HG03442 (cell line): ENCODE measurements at regions not wholly inside any gene's neighbourhood (a gene's known extent, or its start where the extent isn't known, plus 50 kb on each side); places are given as distances from the start of the nearest gene placed in this dataset.

ENCODE experiments used
- ATAC-seq: cut with Tn5 transposase; IDR thresholded peaks from one replicate; pipeline ENCODE4 v1.9.1; 2021; ENCODE audit warnings: mild to moderate bottlenecking, moderate library complexity; ENCODE audit not compliant: unreplicated experiment

DNA sequence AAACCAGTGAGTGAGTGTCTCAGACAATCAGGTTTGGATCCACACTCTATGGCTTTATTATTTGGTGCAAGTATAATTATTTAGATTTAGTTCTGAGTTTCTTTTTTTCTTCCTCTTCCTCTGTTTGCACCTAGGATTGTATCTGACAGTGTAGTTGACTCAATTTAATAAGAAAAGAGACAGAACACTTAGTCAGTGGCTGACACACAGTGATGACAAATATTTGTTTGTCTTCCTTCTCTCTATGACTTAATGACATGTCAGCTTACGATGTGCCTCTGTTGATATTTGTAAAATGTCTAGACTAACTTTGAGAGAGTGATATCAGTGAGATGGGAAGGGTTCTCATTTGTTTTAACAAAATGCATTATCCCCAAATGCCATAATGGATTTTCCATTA, 129.5 kb upstream of the SLC10A2 start:
- ATAC-seq: no peak

DNA sequence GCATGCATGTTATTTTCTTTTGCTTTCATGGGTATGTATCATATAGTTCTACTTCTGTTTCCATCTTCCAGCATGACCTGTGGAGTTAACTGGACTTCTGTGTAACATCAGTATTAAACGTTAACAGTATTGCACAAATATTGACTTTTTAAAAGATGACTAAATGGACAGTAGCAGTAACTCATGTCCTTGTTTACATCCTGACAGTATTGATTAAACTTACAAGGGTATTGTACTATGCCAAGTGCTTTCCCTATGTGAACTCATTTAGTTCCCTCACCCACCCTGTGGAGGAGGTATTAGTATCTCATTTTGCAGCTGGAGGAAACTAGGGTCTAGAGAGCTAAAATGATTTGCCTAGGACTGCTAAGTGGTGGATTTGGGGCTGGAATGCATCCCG, 128.7 kb upstream of the SLC10A2 start:
- ATAC-seq: no peak

DNA sequence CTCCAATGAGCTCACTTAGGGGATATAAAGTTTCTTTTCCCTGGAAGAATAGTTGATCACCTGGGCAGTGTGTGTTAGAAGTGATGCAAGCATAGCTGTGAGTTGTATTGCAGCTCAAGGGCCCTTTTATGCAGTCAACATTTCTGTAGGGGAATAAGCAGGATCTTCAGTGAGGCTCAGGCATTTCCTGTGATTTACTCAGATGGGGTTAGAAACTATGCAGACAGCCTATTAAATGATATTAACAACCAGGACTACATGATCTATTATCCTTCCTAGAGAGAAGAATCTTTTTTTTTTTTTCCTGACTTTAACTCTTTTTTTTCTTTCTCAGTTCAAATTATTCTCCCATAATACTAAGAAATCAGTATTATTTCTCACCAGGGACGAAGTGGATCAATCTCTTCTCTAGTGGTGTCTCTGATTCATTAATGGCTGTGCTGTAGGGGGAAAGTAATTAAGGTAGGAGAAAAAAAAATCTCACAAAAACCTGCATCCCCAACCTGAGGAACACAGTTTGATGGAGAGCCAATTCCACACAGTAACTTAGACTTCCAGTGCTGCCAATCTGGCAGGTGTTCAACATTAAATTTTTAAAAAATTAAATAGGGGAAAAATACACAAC, 126.4 kb upstream of the SLC10A2 start:
- no peak for ATAC-seq

DNA sequence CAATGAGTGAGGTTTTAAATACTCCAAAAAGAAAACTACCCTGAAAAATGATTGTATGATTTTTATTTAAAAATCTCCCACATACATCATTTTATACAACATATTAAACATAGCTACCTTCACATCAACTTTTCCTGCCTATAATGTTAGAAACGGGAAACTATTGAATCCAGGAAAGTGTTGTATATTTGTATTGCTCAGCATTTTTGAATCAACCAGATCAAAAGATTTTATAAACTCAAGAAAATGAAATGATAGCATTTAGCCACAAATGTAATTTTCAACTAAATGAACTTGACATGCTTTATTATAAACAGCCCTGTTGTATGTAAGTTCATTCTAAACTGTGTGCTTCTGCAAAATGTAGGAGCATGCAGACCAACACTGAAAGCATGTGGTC, 124.6 kb upstream of the SLC10A2 start:
- no peak for ATAC-seq

DNA sequence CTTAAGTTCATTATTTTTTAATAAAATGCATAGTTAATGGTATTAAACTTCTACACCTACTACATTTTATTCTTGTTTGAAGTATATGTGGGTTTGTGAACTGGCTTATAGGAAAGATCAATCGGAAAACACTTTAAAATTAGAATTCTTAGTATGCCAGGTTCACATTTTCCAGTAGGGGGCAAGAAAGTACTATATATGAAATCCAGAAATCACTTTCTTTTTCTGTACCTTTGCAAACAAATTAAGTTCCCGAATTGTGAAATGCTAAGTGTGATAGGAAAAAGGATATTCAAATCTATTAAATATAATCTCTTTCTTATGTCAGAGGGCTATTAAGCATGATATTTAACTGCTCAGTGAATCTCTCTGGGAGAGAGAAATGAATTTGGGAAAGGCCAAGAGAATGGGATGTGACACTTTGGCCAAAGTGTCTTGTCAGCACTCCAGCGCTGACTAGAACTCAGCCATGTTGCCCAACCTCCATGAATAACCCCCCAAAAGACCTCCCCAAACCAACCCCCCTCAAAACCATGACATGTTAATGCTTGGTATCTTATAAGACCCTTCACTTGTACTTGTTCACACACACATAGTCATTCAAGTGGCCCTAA, 122.6 kb upstream of the SLC10A2 start:
- no peak for ATAC-seq

DNA sequence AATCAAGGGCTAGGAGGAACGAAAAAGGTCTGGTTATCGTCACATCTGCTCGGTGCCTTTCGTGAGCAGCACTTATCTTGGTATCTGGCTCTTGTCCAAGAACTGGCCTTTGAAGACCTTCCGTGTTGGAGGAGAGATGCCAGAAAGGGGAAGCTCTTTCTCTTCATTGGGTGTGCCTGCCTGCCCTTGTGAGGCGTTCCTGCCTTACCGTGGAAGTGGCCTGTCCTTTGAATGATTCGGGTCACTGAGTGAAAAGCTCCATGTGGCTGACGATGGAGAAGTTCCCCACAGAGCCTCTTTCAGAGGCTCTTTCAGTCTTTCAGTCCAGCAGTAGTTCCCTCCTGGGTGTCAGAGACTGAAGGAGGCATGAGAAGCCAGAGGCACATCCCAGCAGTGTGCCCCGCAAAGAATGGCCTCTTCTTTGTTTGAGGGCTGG, 121.5 kb upstream of the SLC10A2 start:
- no peak for ATAC-seq

DNA sequence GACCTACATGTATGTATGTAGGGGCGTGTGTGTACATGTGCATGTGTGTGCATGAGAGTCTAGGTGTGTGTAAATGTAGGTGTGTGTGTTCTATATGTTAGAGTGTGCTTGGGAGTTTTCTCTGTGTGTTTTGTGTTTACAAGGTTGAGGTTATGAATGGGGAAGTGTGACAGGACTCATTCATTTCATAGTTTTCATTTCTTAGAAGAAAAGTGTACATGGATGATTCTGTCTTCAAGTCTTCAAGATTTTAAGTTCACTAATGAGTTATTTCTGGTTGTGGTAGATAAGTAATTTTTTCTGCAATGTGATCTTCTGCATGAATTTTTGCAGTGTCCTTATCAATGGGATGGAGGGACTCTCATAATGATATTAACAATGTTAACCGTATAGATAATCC, 118.2 kb upstream of the SLC10A2 start:
- peak; percentile 43 for ATAC-seq

DNA sequence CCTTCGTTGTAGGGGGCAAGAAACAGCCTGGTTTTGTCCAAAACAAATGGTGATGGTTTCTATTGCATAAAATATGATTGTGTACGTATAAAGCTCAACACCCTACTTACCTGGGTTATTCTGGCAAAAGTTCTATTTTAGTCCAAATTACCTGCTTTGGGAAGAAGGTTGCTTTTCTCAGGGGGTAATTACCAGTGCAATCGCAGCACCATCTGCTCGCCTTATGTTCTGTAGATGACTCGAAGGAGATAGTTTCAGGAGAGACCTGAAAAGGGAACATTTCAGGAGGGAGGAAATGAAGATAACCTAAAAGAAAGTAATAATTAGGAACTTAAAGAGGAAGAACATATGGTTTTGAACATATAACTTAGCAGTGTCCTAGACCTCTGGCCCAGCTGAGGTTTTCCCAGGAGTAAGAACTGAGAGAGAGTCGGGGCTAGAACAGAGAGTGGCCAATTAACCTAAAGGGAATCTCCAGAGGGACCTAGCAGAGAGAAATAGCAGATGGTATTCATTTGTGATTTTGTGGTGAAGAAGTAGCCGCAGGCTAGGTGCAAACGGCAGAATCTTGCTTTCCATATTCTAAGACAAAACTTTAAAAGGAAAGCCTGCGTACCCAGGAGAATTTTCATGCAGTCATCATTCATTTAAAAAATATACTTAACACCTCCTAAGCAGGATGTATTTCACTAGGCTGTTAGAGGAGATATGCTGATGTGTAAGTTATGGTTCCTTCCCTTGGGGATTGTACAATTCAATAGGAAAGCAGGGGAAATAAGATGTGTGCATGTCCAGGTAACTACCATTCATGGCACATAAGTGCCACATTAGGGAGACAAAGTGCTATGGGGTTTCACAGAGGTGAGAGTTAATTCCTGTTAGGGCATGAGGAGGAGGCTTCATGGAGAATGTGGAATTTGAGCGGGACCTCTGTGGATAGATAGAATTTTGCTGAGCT, 113.0 kb upstream of the SLC10A2 start:
- ATAC-seq: no peak

DNA sequence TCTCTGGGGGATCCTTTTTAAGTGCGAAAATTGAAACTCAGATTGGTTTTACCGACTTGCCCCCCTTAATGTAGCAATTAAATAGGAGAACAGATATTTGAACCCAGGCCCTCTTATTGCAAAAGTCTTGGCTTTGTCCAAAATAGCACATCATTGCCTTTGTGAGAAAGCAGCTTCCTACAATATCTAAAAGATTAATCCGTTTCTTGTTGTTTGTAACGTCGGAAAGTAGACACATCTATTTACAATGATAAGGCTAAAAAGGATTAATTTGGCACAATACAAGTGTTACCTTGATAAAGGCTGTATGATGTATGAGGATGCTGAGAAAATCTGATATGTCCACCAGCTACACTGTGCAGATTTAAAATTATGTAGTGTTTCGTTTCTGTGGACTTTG, 108.7 kb upstream of the SLC10A2 start:
- no peak for ATAC-seq

DNA sequence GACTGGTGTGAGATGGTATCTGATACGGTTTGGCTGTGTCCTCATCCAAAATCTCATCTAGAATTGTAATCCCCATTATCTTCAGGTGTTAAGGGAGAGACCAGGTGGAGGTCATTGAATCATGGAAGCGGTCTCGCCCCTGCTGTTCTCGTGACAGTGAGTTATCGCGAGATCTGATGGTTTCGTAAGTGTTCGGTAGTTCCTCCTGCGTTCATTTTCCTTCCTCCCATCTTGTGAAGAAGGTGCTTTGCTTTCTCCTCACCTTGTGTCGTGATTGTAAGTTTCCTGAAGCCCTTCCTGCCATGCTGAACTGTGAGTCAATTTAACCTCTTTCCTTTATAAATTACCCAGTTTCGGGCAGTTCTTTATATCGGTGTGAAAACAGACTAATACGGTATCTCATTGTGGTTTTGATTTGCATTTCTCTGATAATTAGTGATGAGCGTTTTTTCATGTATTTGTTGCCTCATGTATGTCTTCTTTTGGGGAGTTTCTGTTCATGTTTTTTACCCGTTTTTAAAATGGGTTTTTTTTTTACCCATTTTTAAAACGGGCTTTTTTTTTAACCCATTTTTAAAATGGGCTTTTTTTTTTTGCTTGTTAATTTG, 102.8 kb upstream of the SLC10A2 start:
- ATAC-seq: no peak

DNA sequence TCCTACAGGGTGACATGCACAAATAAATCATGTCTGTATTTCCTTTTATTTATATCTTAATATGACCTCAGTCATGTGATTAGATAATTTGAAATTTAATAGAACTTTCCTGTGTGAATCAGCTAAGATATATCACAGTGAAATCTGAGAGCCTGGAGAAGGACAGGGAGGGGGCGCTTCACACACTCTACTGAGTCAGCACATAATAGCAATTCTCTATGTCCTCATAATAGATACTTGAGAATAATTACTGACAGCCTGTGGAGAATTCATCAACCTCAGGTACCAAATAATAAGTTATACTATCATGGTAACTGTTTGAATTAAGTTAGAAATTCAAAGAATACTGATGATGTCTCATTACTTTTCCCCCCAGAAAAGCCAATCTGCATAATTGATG, 98.0 kb upstream of the SLC10A2 start:
- no peak for ATAC-seq

DNA sequence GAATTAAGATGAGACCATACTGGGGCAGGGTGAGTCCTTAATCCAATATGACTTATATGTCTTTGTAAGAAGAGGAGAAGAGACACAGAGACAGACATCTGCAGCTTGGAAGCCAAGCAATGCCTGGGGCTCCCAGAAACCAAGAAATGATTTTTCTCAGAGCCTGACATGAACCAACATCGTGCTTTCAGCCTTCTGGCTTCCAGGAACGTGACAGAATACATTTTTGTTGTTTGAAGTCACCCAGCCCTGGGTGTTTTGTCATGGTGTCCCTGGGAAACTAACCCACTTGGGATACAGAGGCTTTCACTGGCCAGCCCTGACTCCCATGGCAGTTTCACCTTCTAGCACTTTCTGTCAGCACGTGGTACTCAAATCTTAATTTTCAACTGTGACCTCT, 95.3 kb upstream of the SLC10A2 start:
- ATAC-seq: no peak

DNA sequence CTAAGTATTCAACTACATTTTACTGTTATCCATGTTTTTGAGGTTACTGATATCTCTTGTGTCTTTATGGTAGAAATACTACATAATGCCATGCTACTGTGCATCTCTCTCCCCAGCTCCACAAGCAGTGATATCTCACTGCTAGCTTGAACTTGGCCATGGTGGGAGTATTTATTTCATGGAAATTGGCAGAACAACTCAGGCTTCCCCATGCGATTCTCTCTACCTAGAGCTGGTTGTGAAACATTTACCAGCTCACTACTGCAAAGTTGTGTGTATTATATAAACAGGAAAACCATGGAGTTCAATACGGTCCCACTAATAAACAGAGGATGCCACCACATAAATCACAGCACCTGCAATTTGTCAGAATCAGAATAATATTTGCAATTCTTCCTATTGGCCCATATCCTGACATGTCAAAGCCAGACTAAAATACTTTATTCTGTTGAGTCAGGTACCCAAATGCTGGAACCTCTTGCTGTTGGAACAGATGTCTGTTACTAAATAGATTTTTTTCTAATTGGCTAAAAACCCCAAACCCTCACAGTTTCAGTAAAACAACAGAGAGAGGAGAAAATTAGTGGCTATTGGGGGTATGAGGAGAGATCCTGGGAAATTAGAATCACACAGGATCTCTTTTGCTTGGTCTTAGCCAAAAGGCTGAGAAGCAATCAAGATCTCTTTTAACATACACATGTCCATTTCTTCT, 91.4 kb upstream of the SLC10A2 start:
- ATAC-seq: no peak

DNA sequence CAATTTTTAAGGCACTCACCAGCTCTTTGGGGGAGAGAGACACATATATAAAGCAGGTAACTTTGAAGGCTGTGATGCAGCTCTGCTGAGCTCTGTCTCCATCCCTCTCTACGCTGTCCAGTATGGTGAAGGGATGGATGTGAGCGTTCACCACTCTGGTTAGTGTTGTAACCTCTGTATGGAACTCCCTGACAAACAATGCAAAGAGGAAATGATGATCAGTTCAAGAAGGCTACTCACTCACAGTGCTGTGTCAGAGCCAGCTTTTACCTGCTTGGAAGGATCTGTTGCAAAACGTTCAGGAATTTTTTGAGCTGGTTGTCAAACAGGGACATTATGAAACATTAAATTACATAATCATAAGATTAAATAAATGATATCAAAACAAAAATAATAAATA, 90.8 kb upstream of the SLC10A2 start:
- no peak for ATAC-seq

DNA sequence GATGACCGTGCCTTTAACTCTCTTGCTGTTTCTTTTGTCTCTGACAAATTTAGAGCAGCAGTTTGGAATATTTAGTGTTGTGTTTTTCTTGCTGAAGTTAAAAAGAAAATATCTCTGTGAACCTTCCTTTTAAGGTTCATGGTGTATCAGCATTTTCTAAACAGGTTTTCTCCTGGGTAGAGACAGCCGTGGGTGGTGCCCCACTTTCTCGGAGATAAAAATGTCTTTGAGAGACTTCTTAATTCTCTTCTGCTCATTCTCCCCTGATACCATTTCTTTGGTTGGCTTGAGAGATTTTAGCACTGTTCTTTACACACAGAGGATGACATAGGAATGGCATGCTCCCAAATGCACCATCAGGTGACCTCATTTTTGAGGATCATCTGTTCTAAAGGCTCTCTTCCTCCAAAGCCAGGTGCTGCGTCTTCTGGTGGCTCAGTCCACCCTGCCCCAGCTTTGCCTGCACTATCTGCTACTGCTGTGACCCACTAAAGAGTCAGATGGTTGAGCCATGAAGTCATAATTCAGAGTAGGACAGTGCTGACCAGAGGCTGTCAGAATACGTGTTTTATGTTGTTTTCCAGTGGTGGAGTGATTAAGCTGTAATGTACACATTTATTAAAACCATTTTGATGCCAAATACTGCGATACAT, 90.3 kb upstream of the SLC10A2 start:
- no peak for ATAC-seq

DNA sequence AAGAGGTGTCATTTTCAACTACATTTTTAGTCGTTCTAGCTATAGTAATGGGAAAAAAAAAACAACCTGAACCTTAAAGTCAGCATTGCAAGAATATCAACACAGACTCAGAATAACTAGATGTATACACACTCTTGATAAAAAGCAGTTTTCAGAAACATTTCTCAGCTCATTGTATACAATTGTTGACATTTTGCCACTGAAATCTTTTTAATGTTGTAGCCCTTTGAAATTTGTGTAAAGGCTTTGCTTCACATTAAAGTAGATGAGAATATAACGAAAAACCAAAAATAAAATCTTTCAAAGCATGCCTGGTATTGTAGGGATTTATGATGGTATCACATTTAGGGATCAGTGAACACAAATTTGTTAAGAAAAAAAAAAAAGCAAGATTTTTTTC, 87.2 kb upstream of the SLC10A2 start:
- ATAC-seq: no peak

DNA sequence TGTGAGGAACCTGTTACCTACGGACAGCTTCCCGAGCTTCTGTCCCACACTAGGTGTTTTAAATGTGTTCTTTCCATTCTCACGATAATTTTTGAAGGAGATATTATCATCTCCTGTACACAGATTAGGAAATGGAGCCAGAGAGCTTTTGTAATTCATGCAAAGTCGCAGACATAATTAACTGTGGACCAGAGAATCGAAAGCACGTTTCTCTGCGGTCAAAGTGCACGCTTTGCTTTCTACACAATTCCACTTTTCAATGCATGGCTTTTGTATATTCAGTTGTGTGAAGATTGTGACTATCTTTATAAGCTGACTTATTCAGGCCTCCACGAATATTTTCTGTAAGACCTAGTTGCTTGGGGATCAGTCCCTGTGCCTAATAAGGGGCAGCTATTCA, 81.7 kb upstream of the SLC10A2 start:
- no peak for ATAC-seq

DNA sequence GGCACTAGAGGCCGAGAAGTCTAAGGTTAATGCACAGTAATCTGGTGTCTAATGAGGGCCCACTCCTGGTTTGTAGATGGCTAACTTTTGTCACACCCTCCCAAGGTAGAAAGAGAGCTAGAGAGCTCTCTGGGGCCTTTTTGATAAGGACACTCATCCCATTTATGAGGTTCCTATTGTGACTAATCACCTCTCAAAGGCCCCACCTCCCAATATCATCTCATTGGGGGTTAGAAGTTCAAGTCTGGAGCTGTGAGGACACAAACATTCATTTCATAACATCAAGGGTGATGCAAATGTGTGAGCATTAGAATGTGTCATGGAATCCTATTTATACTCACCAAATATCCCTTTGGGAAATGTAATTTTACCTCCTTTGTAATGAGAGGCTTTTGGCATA, 79.2 kb upstream of the SLC10A2 start:
- ATAC-seq: no peak

DNA sequence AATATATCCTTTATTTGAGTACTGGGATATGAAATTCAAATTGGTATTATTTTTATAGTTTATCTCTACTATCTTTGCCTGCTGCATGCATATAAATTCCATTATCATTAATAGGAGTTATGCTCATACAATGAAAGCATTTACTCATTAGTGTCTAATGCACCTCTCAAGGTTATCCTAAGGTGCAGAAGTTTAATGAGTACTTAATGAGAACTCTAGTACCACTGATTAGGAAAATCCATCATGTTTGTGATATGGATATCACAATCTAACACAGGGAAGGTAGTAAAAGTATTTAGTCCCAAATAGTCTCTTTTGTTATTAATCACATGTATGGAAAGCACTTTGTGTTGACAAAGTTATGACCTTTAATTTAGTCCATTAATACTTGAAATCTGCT, 77.2 kb upstream of the SLC10A2 start:
- no peak for ATAC-seq

DNA sequence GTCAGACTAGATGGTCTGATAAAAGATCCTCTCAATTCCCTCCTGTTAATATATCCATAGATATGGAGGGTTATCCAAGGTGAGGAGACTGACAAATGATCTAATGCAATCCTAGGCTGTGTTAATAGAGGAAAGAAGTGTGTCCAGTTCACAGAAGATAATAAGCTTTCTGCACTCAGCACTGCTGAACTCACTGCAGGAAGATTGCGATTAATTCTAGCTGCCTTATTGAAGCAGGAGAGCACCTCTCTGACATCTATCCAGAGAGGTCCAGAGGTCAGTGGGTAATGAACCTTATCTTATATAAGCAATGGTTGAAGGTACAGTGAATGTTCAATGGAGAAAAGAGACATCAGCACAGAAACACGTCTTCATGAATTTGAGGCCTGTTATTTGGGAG, 75.9 kb upstream of the SLC10A2 start:
- ATAC-seq: no peak
